GM18505 (cell line): ENCODE measurements at regions not wholly inside any gene's neighbourhood (a gene's known extent, or its start where the extent isn't known, plus 50 kb on each side); places are given as distances from the start of the nearest gene placed in this dataset.
"Not testable (repeated sequence)": the region's sequence is repeated elsewhere in the genome, so short reads cannot be mapped to it uniquely, and the experiment has no call there.

Experiments used
- ATAC-seq: cut with Tn5 transposase; IDR thresholded peaks from one replicate; pipeline ENCODE4 v1.9.1; 2021; ENCODE audit not compliant: unreplicated experiment
- POLR2A ChIP-seq: IDR thresholded peaks from 4 replicates; pipeline ENCODE4 v1.6.1; 2011; ENCODE audit warnings: borderline replicate concordance; ENCODE audit not compliant: insufficient read depth, insufficient read length; ENCODE audit errors: extremely low read depth

DNA sequence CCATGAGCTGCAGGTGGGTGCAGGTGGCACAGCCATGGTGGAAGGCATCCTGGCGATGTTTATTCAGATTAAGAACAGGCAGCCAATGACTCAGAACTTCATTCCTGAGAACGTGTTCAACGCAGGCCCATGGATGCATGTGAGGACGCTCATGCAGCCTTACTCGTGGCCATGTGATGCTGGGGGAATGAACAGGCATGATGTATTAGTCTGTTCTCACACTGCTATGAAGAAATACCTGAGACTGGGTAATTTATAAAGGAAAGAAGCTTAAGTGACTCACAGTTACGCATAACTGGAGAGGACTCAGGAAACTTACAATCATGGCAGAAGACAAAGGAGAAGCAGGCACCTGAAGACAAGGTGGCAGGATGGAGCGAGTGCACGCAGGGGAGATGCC, 146.6 kb downstream of the RNASET2 start:
- ATAC-seq, result no peak
- TF ChIP-seq POLR2A, result no peak

DNA sequence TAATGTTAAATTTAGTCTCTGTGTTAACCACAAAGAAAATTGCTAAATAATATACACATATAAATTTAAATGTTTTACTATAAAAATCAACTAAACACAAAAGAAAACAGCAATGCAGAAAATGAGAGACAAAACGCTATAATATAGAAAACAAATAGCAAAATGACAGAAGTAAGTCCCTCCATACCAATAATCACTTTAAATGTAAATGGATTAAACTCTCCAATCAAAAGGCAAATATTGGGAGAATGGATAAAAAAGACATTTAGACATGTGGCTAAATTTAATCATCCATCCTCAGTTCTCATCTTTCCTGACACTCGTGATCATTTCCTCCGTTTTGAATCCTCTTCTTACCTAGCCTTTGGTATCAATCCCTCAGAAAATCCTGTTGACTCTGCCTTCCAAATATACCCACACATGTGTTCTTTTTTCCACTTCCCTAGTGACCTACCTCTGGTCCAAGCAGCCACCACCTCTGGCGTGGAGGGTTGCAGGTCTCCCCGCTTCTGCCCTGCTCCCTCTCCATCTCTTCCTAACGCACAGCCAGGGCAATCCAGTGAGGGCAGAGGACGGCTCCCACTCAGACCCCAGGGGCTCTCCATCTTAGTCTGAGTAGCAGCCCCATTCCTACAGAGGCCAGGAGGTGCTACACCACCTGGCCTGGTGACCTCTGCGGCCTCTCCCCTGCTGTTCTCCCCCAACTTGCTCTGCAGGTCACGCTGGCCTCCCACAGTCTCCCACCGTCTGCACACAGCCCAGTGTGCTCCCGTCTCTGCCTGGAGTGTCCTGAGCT, 149.2 kb downstream of the RNASET2 start:
- no peak for TF ChIP-seq POLR2A
- no peak for ATAC-seq

DNA sequence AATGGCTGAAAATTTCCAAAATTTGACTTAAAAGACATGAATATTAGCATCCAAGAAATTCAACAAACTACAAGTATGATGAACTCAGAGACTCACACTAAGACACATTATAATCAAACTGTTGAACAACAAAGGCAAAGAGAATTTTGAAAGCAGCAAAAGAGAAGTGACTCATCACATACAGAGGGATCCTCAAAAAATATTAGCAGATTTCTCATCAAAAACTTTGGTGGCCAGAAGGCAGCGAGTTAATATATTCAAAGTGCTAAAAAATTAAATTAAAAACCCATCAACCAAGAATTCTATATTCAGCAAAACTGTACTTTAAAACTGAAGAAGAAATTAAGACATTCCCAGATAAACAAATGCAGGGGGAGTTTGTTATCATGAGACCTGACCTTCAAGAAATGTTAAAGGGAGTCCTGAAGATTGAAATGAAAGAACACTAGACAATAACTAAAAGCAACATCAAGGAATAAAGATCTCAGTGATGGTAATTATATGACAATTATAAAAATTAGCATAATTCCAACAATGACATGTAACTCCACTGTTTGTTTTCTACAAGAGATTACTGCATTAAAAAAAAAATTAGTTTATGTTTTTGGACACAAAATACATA, 150.0 kb downstream of the RNASET2 start:
- no peak for TF ChIP-seq POLR2A

DNA sequence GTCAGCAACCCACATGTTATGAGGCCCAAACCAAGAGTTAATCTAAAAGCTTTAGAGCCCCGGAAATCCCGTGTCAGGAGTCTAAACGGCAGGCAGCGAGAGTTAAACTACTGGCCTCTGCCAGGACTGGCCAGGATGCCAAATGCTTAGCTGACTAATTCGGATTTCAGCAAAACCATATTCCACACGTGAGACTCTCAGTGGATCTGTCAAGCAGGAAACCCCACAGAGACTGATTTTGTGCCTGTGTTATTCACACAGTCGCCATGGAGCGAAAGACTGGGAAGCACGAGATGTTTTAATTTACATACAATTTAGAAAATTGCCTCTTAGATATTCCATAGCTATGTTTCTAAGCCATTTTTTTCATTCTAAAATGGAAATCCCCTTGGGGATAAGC, 152.9 kb downstream of the RNASET2 start:
- TF ChIP-seq POLR2A, result no peak
- no peak for ATAC-seq

More for the DNA sequence above, 150.0 kb downstream of the RNASET2 start:
- ATAC-seq, result no peak

DNA sequence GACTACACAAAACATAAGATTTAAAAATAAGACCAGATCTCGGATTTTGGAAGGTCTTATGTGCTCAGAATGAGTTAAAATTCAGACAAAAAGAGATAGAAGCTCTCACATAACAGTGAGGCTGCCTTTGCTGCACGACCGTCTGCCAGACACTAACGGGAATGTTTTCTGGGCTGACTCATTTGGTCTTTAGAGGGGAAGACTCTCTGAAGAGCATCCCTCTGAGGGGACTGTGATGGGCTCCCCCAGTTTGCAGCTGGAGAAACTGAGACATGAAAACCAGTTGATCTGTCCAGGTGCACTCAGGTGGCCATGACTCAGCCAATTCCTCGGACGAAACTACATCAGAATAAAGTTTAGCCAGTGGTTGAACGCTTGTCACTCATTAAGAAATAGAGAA, 153.9 kb downstream of the RNASET2 start:
- ATAC-seq, result no peak
- no peak for TF ChIP-seq POLR2A

DNA sequence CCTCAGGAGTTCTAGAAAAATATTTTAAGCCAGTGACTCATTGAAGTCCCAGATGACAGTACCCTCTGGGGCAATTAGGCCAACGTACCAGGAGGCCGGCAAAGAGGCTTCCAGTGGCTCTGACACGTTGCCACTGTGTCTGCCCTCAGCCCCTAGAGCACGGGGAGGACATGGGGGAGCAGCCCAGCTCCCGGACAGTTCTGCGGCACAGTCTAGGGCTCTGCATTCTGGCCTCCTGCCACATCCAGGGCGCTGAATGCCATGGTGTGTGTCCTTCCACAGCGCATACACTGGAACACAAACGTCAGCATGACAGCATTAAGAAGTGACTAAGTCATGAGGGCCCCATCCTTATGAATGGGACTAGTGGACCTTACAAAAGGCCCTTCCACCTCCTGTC, 156.2 kb downstream of the RNASET2 start:
- TF ChIP-seq POLR2A, result no peak
- ATAC-seq, result no peak

DNA sequence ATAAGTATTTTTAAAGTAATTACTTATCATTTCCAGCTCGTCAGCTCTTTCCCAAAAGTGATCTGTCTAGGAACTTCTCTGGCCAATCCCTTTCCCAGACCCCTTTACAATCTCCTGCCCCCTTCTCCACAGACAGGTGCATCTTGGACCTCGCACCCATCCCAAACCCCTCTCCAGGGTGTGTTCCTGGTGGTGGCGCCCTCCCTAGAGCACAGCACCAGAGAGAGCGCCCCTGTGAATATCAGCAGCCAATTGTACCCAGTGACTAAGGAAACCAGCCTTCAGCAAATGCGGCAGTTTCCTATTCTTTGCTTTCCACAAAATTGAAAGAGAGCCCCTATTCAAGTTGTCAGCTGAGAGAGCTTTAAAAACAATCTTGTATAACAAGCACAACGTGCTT, 157.7 kb downstream of the RNASET2 start:
- ATAC-seq, result no peak
- no peak for TF ChIP-seq POLR2A

DNA sequence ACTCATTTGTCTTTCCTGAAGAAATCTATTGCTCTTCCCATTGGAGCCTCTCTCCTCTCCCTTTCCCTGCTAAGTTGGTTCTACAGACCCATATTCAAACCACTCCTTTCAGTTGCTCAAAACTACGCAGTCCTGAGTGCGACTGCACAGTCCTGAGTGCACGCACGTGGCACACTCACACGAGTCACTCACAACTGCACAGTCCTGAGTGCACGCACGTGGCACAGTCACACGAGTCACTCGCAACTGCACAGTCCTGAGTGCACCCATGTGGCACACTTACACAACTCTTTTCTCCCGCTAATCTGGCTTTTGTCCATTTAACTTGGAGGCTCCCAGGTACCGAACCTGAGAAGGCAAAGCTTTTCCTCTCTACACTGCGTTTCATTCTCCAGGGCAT, 159.7 kb downstream of the RNASET2 start:
- no peak for ATAC-seq
- TF ChIP-seq POLR2A, result no peak

DNA sequence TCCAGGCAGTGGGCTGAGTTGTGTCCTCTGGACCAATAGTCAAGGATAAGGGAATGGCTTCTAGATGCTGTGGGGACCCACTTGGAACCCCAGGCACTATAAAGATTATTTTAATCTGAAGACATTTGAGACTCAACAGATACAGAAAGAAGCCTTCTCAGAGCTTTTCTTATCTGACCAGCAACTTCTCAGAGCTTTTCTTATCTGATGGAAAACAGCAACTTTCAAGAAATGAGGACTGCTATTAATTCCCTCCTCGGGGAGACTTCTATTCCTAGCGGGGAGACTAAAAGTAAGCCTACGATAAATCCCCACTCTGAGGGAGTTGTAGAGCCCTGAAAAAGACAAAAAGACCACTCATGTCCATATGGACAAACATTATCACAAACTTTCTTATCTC, 160.5 kb downstream of the RNASET2 start:
- no peak for ATAC-seq

DNA sequence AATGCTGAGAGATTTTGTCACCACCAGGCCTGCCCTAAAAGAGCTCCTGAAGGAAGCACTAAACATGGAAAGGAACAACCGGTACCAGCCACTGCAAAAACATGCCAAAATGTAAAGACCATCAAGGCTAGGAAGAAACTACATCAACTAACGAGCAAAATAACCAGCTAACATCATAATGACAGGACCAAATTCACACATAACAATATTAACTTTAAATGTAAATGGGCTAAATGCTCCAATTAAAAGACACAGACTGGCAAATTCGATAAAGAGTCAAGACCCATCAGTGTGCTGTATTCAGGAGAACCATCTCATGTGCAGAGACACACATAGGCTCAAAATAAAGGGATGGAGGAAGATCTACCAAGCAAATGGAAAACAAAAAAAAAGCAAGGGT, 163.8 kb upstream of the RPS6KA2 start:
- not testable (repeated sequence) for ATAC-seq

More for the DNA sequence above, 160.5 kb downstream of the RNASET2 start:
- TF ChIP-seq POLR2A, result no peak

DNA sequence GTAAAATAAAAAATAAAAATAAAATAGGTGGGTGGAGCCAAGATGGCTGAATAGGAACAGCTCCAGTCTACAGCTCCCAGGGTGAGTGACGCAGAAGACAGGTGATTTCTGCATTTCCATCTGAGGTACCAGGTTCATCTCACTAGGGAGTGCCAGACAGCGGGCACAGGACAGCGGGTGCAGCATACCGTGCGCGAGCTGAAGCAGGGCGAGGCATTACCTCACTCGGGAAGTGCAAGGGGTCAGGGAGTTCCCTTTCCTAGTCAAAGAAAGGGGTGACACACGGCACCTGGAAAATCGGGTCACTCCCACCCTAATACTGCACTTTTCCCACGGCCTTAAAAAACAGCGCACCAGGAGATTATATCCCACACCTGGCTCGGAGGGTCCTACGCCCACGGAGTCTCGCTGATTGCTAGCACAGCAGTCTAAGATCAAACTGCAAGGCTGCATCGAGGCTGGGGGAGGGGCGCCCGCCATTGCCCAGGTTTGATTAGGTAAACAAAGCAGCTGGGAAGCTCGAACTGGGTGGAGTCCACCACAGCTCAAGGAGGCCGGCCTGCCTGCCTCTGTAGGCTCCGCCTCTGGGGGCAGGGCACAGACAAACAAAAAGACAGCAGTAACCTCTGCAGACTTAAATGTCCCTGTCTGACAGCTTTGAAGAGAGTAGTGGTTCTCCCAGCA, 161.9 kb upstream of the RPS6KA2 start:
- not testable (repeated sequence) for ATAC-seq

DNA sequence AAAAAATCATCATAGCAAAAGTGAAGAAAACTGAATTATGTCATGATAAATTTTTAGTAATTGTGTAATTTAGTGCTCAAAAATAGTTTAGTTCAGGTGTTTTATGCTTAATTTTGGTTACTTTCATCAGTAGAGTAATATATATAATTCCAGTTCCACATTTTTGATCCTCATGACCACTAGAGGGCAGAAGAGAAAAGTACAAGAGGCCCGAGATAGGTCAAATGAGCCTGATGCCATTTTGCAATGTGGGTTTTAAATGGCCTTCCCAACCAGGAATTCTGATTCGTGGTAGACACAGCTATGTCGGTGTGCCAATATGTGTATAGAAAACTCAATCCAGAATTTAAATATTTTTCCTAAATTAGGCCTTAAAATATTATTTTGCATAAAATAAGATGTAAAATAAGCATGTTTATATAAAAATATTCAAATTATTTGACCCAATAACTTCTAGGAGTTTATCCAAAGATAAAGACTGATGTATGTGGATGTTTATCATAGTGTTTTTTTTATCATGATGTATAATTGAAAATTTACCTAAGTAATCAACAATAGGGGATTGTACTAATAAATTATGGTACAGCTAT, 159.7 kb upstream of the RPS6KA2 start:
- ATAC-seq, result no peak
- TF ChIP-seq POLR2A, result no peak

DNA sequence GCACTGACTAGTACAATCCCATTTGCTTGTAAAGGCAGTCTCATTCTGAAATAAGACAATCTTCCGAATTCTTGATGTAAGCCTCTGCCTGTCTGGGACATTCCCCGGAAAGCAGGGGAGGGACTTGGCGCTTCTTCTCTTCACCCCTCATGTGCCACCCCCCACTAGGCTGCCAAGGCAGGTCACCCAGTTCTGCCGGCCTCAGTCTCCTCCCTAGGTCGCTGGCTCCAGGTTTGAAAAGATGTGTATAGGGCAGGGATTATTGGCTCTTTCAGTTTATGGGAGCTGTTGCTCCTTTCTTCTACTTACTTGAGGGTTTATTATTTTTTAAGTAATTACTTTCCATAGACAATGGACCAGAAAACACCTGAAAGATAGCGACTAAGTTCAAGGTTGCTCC, 158.1 kb upstream of the RPS6KA2 start:
- no peak for TF ChIP-seq POLR2A
- no peak for ATAC-seq

DNA sequence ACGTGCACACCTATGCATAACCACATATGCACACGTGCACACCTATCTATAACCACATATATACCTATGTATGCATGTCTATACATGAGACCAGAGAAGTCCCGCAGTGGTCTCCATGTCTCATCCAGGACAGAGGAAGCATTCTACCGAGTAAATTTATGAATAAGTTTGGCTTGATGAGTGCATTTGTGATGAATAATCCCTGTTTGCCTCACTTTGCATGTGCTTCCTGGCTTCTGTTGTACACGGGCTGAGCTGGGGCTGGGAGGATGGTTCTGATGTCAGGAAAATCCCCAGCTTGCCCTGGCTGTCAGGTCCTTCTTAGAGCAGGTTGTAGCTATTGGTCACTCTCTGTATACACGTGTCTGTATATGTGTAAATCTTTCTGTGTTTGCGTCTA, 157.6 kb upstream of the RPS6KA2 start:
- no peak for TF ChIP-seq POLR2A
- no peak for ATAC-seq
